Ovary (tissue), 3 donors: ENCODE measurements at regions not wholly inside any gene's neighbourhood (a gene's known extent, or its start where the extent isn't known, plus 50 kb on each side); places are given as distances from the start of the nearest gene placed in this dataset.

Experiments used
- CTCF ChIP-seq, 3 donors: fragments of 450-650 bp in 2 of 3; fragments of 200-600 bp in 1 of 3; IDR thresholded peaks; one replicate each; pipeline versions ENCODE4 v1.5.1 to v1.8.0; 2016 to 2022; ENCODE audit warnings: antibody characterized with exemption in 3 of 3, mild to moderate bottlenecking in 1 of 3
- POLR2A ChIP-seq: fragments of 450-650 bp; IDR thresholded peaks from one replicate; pipeline ENCODE4 v1.6.1; 2017; ENCODE audit warnings: antibody characterized with exemption, mild to moderate bottlenecking, moderate library complexity
- donor health status: DM: no; HTN: no; CAD: no.

- no peak for TF ChIP-seq CTCF (IDR thresholded peaks at IDR 0.05)
- no peak for TF ChIP-seq POLR2A
These were observed 139.3 kb upstream of the IPO9 start for GRCh38 chr1:201689647-201690046.
